T-cell (primary cell): ENCODE measurements at regions not wholly inside any gene's neighbourhood (a gene's known extent, or its start where the extent isn't known, plus 50 kb on each side); places are given as distances from the start of the nearest gene placed in this dataset.

Experiments
- ATAC-seq, 4 experiments: fragments of 200-7000 bp in 3 of 4; fragments of 150-1000 bp in 1 of 4; cut with Tn5 transposase; replicated peaks in 1 of 4; 1 replicate in 3 of 4; 2 replicates in 1 of 4; pipeline ENCODE4 v1.10.0; 2021; ENCODE audit warnings: moderate library complexity in 3 of 4, mild to moderate bottlenecking in 2 of 4, moderate number of reproducible peaks in 1 of 4
- CTCF ChIA-PET, 2 donors: fragments of 300-600 bp; sonication (Branson Sonifier 250); formaldehyde crosslinking; loops; one replicate each; lab custom pipeline; 2022; ENCODE audit warnings: antibody characterized with exemption in 2 of 2; lab: Charles Lee
- POLR2A ChIA-PET, 2 donors: fragments of 300-600 bp; sonication (Branson Sonifier 250); formaldehyde crosslinking; loops; one replicate each; lab custom pipeline; 2022; ENCODE audit warnings: antibody characterized with exemption in 2 of 2; lab: Charles Lee
- DNase-seq, 35 experiments: peaks; one replicate each; pipeline versions ENCODE4 v3.0.0 to v3.0.0-alpha.2; 2013 to 2023
- H3K27ac ChIP-seq: one replicate; pipeline ENCODE4 v1.5.1; 2013; ENCODE audit warnings: low read length
- H3K27me3 ChIP-seq, 2 experiments: replicated peaks in 1 of 2; 1 replicate in 1 of 2; 2 replicates in 1 of 2; pipeline versions ENCODE4 v1.6.1 to v1.7.0; 2013; ENCODE audit warnings: low read length in 1 of 2, mixed read lengths in 1 of 2; ENCODE audit not compliant: control insufficient read depth in 2 of 2, insufficient read depth in 2 of 2; ENCODE audit errors: extremely low read depth in 1 of 2
- H3K36me3 ChIP-seq, 2 donors: 1 replicate in 1 of 2; 2 replicates in 1 of 2; pipeline versions ENCODE4 v1.6.1 to v1.7.0; 2013; ENCODE audit warnings: low read length in 1 of 2; ENCODE audit not compliant: control insufficient read depth in 2 of 2, insufficient read depth in 1 of 2; ENCODE audit errors: extremely low read depth in 1 of 2
- H3K4me1 ChIP-seq, 2 experiments: 1 replicate in 1 of 2; 2 replicates in 1 of 2; pipeline versions ENCODE4 v1.6.1 to v1.7.0; 2013; ENCODE audit warnings: low read length in 2 of 2, mixed read lengths in 1 of 2; ENCODE audit not compliant: insufficient read depth in 2 of 2, control insufficient read depth in 1 of 2; ENCODE audit errors: extremely low read depth in 1 of 2
- H3K4me3 ChIP-seq, 2 donors: 1 replicate in 1 of 2; 2 replicates in 1 of 2; pipeline versions ENCODE4 v1.5.1 to v1.7.0; 2013; ENCODE audit warnings: mild to moderate bottlenecking in 2 of 2, low read length in 1 of 2, moderate library complexity in 1 of 2; ENCODE audit not compliant: control insufficient read depth in 1 of 2; ENCODE audit errors: extremely low read depth in 1 of 2
- H3K9me3 ChIP-seq: 2 replicates; pipeline ENCODE4 v1.7.0; 2013
- H3K27ac Mint-ChIP-seq, 2 donors: one replicate each; pipeline ENCODE4 v1.8.0; 2020 to 2021; ENCODE audit warnings: mild to moderate bottlenecking in 2 of 2, mixed read lengths in 2 of 2
- H3K27me3 Mint-ChIP-seq, 2 donors: one replicate each; pipeline ENCODE4 v1.8.0; 2021 to 2022; ENCODE audit warnings: mixed read lengths in 2 of 2
- H3K36me3 Mint-ChIP-seq: one replicate; pipeline ENCODE4 v1.8.0; 2021; ENCODE audit warnings: mixed read lengths
- H3K4me1 Mint-ChIP-seq, 3 donors: one replicate each; pipeline ENCODE4 v1.8.0; 2020 to 2022; ENCODE audit warnings: mixed read lengths in 3 of 3, mild to moderate bottlenecking in 1 of 3
- H3K4me3 Mint-ChIP-seq, 3 donors: one replicate each; pipeline ENCODE4 v1.8.0; 2020 to 2022; ENCODE audit warnings: mild to moderate bottlenecking in 3 of 3, mixed read lengths in 3 of 3, moderate library complexity in 3 of 3
- H3K9me3 Mint-ChIP-seq, 3 donors: one replicate each; pipeline ENCODE4 v1.8.0; 2020 to 2022; ENCODE audit warnings: mixed read lengths in 3 of 3
- WGBS: methylation state at CpG from one replicate; pipeline ENCODE4 v1.1.5; 2013; ENCODE audit warnings: missing lambda C conversion rate; ENCODE audit not compliant: insufficient coverage; 5-methylcytosine and 5-hydroxymethylcytosine counted together

DNA sequence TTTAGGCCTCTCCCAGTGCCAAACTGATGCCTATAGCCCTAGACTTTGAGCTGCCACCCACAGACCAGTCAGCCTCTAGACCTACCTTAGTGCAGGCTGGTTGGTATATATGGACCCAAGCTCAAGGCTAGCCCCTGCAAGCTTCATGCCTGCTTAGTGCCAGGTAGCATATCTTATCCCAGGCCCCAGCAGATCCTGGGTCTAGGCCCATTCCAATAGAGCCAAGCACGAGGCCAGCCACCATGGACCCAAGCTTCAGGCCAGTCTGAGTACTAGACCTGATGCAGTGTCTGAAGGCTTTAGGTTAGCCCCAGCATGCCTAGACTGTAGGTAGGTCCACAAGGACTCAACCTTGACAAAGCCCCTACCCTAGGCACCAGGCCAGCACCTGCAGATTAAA is 1081.7 kb downstream of the JRKL start:
- H3K9me3 ChIP-seq: no peaks in the 10 kb centered on the region
- no peaks in the 10 kb centered on the region for H3K36me3 ChIP-seq
- H3K4me3 ChIP-seq: no peak overlapping the region
- H3K9me3 Mint-ChIP-seq: peaks cover 30 to 42% (median 30%) of the 10 kb centered on the region in 3 donors
- H3K27me3 ChIP-seq: no peaks in the 10 kb centered on the region
- ATAC-seq (no peak), DNase-seq (no peak)
- no peaks in the 10 kb centered on the region for H3K27me3 Mint-ChIP-seq
- WGBS: 50% methylated on average over 1 of the region's 1 CpG
- H3K36me3 Mint-ChIP-seq: no peaks in the 10 kb centered on the region
- no peak overlapping the region for H3K27ac ChIP-seq
- CTCF ChIA-PET: no interaction called here
- POLR2A ChIA-PET: no interaction called here
- no peak overlapping the region for H3K27ac Mint-ChIP-seq
- no peak overlapping the region for H3K4me3 Mint-ChIP-seq
- no peaks in the 10 kb centered on the region for H3K4me1 ChIP-seq
- H3K4me1 Mint-ChIP-seq: no peaks in the 10 kb centered on the region

GRCh38 chr11:97487387-97487786 is 1097.6 kb downstream of the JRKL start:
- Mint-ChIP-seq H3K4me3 (no peak overlapping the region), H3K27ac (no peak overlapping the region), H3K4me1 (no peaks in the 10 kb centered on the region), H3K9me3 (peaks cover 12 to 35% (median 31%) of the 10 kb centered on the region in 3 donors), H3K36me3 (no peaks in the 10 kb centered on the region), H3K27me3 (no peaks in the 10 kb centered on the region)
- Histone ChIP-seq H3K27me3 (no peaks in the 10 kb centered on the region), H3K36me3 (no peaks in the 10 kb centered on the region), H3K4me1 (no peaks in the 10 kb centered on the region), H3K9me3 (peaks cover 2% of the 10 kb centered on the region), H3K4me3 (no peak overlapping the region), H3K27ac (no peak overlapping the region)
- ChIA-PET CTCF (no interaction called here), POLR2A (no interaction called here)
- no peak for ATAC-seq
- WGBS: 63% methylated on average over 1 of the region's 3 CpGs
- DNase-seq: no peak

GRCh38 chr11:97498891-97499290 is 1109.1 kb downstream of the JRKL start:
- no peak overlapping the region for H3K27ac Mint-ChIP-seq
- no peak overlapping the region for H3K4me3 ChIP-seq
- POLR2A ChIA-PET: no interaction called here
- H3K4me1 Mint-ChIP-seq: no peaks in the 10 kb centered on the region
- H3K27me3 ChIP-seq: no peaks in the 10 kb centered on the region
- DNase-seq: no peak
- no peaks in the 10 kb centered on the region for H3K36me3 ChIP-seq
- H3K27ac ChIP-seq: no peak overlapping the region
- H3K4me1 ChIP-seq: no peaks in the 10 kb centered on the region
- H3K27me3 Mint-ChIP-seq: no peaks in the 10 kb centered on the region
- H3K36me3 Mint-ChIP-seq: no peaks in the 10 kb centered on the region
- H3K9me3 ChIP-seq: peaks cover 2% of the 10 kb centered on the region
- ATAC-seq: no peak
- no CpG with 5 or more reads among the region's 2 CpGs for WGBS
- CTCF ChIA-PET: no interaction called here
- H3K9me3 Mint-ChIP-seq: peaks cover 16 to 26% (median 23%) of the 10 kb centered on the region in 3 donors
- no peak overlapping the region for H3K4me3 Mint-ChIP-seq

- POLR2A ChIA-PET: no interaction called here
- no peak overlapping the region for H3K27ac Mint-ChIP-seq
- no peak overlapping the region for H3K27ac ChIP-seq
- no peak for DNase-seq
- ATAC-seq: no peak
- WGBS: no CpG with 5 or more reads among the region's 1 CpG
- H3K4me3 ChIP-seq: no peak overlapping the region
- CTCF ChIA-PET: no interaction called here
- H3K36me3 Mint-ChIP-seq: no peaks in the 10 kb centered on the region
- no peaks in the 10 kb centered on the region for H3K36me3 ChIP-seq
- peaks cover 2% of the 10 kb centered on the region for H3K9me3 ChIP-seq
- no peaks in the 10 kb centered on the region for H3K27me3 ChIP-seq
- H3K4me1 ChIP-seq: no peaks in the 10 kb centered on the region
- H3K4me1 Mint-ChIP-seq: no peaks in the 10 kb centered on the region
- H3K4me3 Mint-ChIP-seq: no peak overlapping the region
- H3K9me3 Mint-ChIP-seq: peaks cover 13 to 26% (median 18%) of the 10 kb centered on the region in 3 donors
- H3K27me3 Mint-ChIP-seq: no peaks in the 10 kb centered on the region
These were observed 1112.4 kb downstream of the JRKL start for GRCh38 chr11:97502201-97502600.

- Mint-ChIP-seq H3K27ac (no peak overlapping the region), H3K27me3 (no peaks in the 10 kb centered on the region), H3K4me3 (no peak overlapping the region), H3K4me1 (no peaks in the 10 kb centered on the region), H3K9me3 (peaks cover 4 to 15% (median 14%) of the 10 kb centered on the region in 3 donors), H3K36me3 (no peaks in the 10 kb centered on the region)
- ChIA-PET CTCF (no interaction called here), POLR2A (no interaction called here)
- WGBS: no CpG with 5 or more reads among the region's 5 CpGs
- no peaks in the 10 kb centered on the region for H3K36me3 ChIP-seq
- no peak for ATAC-seq
- no peak for DNase-seq
- no peaks in the 10 kb centered on the region for H3K4me1 ChIP-seq
- H3K27me3 ChIP-seq: no peaks in the 10 kb centered on the region
- no peaks in the 10 kb centered on the region for H3K9me3 ChIP-seq
- H3K4me3 ChIP-seq: no peak overlapping the region
- no peak overlapping the region for H3K27ac ChIP-seq
These were observed 1116.4 kb downstream of the JRKL start for GRCh38 chr11:97506076-97506759.

- Histone ChIP-seq H3K4me3 (no peak overlapping the region), H3K9me3 (no peaks in the 10 kb centered on the region), H3K27ac (no peak overlapping the region), H3K4me1 (no peaks in the 10 kb centered on the region), H3K27me3 (no peaks in the 10 kb centered on the region), H3K36me3 (no peaks in the 10 kb centered on the region)
- H3K27ac Mint-ChIP-seq: no peak overlapping the region
- no peaks in the 10 kb centered on the region for H3K4me1 Mint-ChIP-seq
- no CpG with 5 or more reads among the region's 1 CpG for WGBS
- DNase-seq: no peak
- ChIA-PET POLR2A (no interaction called here), CTCF (no interaction called here)
- no peaks in the 10 kb centered on the region for H3K36me3 Mint-ChIP-seq
- no peak for ATAC-seq
- peaks cover 11 to 24% (median 16%) of the 10 kb centered on the region in 3 donors for H3K9me3 Mint-ChIP-seq
- no peaks in the 10 kb centered on the region for H3K27me3 Mint-ChIP-seq
- no peak overlapping the region for H3K4me3 Mint-ChIP-seq
These were observed 1124.6 kb downstream of the JRKL start for GRCh38 chr11:97514446-97514845.

DNA sequence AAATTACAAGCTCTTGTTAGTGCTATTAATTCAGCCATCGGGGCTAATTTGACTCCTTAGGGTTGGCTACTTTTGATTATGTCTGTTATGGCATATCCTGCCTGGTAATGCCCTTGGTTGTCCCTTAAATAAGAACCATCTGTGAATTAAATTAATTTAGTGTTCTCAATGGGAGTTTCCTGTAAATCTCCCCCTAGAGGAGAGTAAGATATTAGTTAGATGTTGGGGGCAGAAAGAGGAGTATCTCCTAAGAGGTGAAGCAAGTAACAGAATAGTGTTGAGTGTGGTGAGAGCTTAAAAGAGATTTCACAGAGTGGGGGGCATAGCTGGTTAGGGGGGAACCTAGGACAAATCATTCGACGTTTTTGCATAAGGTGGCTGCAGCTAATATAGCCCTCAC is 1126.9 kb downstream of the JRKL start:
- Mint-ChIP-seq H3K9me3 (peaks cover 8 to 38% (median 16%) of the 10 kb centered on the region in 3 donors), H3K36me3 (no peaks in the 10 kb centered on the region), H3K4me1 (no peaks in the 10 kb centered on the region), H3K4me3 (no peak overlapping the region), H3K27ac (no peak overlapping the region), H3K27me3 (no peaks in the 10 kb centered on the region)
- no peak for ATAC-seq
- Histone ChIP-seq H3K27me3 (no peaks in the 10 kb centered on the region), H3K4me1 (no peaks in the 10 kb centered on the region), H3K9me3 (no peaks in the 10 kb centered on the region), H3K36me3 (no peaks in the 10 kb centered on the region), H3K4me3 (no peak overlapping the region), H3K27ac (no peak overlapping the region)
- CTCF ChIA-PET: no interaction called here
- WGBS: no CpG with 5 or more reads among the region's 3 CpGs
- POLR2A ChIA-PET: no interaction called here
- no peak for DNase-seq
